AG09309 (cell line): ENCODE measurements at regions not wholly inside any gene's neighbourhood (a gene's known extent, or its start where the extent isn't known, plus 50 kb on each side); places are given as distances from the start of the nearest gene placed in this dataset.

ENCODE experiments used
- DNase-seq: peaks from one replicate; pipeline ENCODE4 v3.0.0-alpha.2; 2010; ENCODE audit warnings: low read depth
- H3K4me3 ChIP-seq: 2 replicates; pipeline ENCODE4 v1.5.1; 2011; ENCODE audit warnings: mild to moderate bottlenecking, low read depth, low read length, moderate library complexity; ENCODE audit not compliant: control insufficient read depth
- TF ChIP-seq, protein P1 (sequence below): IDR thresholded peaks from 2 replicates; pipeline ENCODE4 v1.5.1; 2011; ENCODE audit warnings: mild to moderate bottlenecking, low read depth, low read length, inconsistent platforms; ENCODE audit not compliant: insufficient read depth, control insufficient read depth; ENCODE audit errors: missing control alignments

GRCh38 chr6:15864708-15865062, 201.9 kb upstream of the DTNBP1 start:
- TF ChIP-seq, protein P1, sequence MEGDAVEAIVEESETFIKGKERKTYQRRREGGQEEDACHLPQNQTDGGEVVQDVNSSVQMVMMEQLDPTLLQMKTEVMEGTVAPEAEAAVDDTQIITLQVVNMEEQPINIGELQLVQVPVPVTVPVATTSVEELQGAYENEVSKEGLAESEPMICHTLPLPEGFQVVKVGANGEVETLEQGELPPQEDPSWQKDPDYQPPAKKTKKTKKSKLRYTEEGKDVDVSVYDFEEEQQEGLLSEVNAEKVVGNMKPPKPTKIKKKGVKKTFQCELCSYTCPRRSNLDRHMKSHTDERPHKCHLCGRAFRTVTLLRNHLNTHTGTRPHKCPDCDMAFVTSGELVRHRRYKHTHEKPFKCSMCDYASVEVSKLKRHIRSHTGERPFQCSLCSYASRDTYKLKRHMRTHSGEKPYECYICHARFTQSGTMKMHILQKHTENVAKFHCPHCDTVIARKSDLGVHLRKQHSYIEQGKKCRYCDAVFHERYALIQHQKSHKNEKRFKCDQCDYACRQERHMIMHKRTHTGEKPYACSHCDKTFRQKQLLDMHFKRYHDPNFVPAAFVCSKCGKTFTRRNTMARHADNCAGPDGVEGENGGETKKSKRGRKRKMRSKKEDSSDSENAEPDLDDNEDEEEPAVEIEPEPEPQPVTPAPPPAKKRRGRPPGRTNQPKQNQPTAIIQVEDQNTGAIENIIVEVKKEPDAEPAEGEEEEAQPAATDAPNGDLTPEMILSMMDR = no peak
- DNase-seq = no peak

DNA sequence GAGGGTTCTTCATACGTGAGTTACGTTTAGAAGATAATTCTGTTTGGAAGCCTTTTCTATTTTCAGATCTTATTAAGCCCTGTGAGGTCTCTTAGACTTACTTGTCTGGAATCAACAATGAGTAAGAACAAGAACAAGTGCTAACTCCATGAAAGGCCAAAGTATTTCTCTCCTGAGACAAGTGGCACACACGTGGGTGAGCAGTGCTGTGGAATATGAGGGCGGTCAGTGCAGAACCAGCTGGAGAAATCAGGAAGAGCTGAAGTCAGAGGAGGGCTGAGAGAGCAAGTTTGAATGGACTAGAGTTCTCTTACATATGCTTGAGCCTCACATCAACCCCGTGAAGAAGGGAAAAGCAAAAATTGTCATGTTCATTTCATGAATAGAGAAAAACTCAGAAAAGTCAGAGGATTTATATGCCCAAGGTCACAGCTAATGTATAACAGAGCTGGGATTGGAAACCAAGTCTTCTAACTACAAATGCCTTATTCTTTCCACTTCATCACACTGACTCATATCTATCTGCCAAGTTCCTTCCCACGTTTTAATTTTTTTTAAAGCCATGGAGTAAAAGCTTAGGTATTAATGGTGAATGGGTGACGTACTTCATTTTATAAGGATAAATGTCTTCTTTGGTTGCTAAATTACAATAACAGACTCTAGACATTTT, 201.3 kb upstream of the DTNBP1 start:
- TF ChIP-seq, protein P1 = no peak
- no peak overlapping the region for H3K4me3 ChIP-seq
- DNase-seq = no peak

More at GRCh38 chr6:15864708-15865062, 201.9 kb upstream of the DTNBP1 start:
- H3K4me3 ChIP-seq = no peak overlapping the region

GRCh38 chr6:15862810-15863209, 200.0 kb upstream of the DTNBP1 start:
- DNase-seq = no peak
- H3K4me3 ChIP-seq = no peak overlapping the region
- TF ChIP-seq, protein P1 = no peak

DNA sequence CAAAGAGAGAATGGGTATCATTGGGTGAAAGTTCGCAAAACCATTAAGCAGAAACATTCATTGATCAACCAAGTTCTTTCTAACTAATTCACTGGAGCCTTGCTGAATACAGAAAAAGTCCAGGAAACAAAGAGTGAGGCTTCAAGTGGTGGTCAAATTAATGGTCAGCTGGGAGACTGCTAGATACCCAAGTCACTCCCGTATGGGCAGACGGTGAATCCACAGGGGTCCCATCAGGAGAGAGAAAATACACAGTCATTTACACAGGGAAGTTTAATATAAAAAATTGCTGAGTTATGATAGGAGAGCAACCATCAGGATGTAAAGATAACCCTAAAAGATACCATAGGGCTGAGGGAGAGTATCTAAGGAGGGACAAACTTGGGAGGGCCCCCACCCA, 198.7 kb upstream of the DTNBP1 start:
- TF ChIP-seq, protein P1 = no peak
- no peak overlapping the region for H3K4me3 ChIP-seq
- no peak for DNase-seq

- H3K4me3 ChIP-seq = no peak overlapping the region
- TF ChIP-seq, protein P1 = no peak
- DNase-seq = no peak
Observed at GRCh38 chr6:15854826-15855710, 192.2 kb upstream of the DTNBP1 start.

- TF ChIP-seq, protein P1 = no peak
- no peak for DNase-seq
- H3K4me3 ChIP-seq = no peak overlapping the region
Observed at GRCh38 chr6:15854378-15854777, 191.6 kb upstream of the DTNBP1 start.

DNA sequence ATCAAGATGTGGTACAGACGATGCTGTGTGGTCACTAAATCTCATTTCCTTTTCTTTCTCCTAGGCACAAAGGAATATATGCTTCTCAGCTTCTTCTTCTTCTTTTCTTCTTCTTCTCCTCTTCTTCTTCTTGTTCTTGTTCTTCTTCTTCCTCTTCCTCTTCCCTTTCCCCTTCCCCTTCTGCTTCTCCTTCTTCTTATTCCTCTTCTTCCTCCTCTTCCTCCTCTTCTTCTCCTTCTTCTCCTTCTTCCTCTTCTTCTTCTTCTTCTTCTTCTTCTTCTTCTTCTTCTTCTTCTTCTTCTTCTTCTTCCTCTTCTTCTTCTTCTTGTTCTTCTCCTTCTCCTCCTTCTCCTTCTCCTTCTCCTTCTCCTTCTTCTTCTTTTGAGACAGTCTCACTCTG, 190.4 kb upstream of the DTNBP1 start:
- DNase-seq = no peak
- H3K4me3 ChIP-seq = no peak overlapping the region
- TF ChIP-seq, protein P1 = no peak
